Inflammatory macrophage (primary cell): ENCODE measurements at regions not wholly inside any gene's neighbourhood (a gene's known extent, or its start where the extent isn't known, plus 50 kb on each side); places are given as distances from the start of the nearest gene placed in this dataset.

Experiments
- DNase-seq, 2 donors: peaks; one replicate each; pipeline ENCODE4 v3.0.0-alpha.2; 2020 to 2022

DNA sequence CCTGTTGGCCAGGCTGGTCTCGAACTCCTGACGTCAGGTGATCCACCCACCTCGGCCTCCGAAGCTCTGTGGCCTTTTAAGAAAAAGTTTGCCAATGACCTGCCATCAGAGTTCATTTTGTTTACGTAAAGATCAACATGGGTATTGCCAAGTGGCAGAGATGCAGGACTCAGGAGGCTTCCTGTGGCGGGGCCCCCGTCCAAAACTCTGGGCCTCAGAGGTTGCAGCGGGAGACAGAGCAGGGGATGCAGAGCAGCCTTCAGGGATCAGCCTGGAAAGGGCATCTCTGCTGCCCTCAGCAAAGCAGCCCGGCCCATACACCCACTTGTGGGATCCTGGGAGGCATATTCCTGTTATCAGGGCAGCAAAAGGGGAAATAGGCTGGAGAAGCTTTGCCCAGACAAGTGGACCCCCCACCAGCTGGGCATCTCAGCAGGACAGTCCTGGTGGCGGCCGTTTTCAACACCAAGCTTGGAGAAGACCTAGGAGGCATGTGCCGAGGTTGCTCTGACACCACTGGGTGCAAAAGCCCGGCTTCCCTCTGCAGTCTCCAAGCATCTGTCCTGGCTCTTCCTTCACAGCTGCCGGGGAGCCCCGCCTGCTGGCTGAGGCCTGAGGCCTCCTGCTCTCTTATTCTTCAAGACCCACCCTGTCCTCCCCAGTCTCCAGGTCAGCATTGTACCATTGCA, 1152.4 kb downstream of the BRD1 start:
- DNase-seq: no peak

GRCh38 chr22:48673806-48674500, 1153.7 kb downstream of the BRD1 start:
- DNase-seq: no peak

- DNase-seq: no peak
Observed at GRCh38 chr22:48672387-48672786, 1155.3 kb downstream of the BRD1 start.

- no peak for DNase-seq
Observed at GRCh38 chr22:48670731-48671130, 1156.9 kb downstream of the BRD1 start.

DNA sequence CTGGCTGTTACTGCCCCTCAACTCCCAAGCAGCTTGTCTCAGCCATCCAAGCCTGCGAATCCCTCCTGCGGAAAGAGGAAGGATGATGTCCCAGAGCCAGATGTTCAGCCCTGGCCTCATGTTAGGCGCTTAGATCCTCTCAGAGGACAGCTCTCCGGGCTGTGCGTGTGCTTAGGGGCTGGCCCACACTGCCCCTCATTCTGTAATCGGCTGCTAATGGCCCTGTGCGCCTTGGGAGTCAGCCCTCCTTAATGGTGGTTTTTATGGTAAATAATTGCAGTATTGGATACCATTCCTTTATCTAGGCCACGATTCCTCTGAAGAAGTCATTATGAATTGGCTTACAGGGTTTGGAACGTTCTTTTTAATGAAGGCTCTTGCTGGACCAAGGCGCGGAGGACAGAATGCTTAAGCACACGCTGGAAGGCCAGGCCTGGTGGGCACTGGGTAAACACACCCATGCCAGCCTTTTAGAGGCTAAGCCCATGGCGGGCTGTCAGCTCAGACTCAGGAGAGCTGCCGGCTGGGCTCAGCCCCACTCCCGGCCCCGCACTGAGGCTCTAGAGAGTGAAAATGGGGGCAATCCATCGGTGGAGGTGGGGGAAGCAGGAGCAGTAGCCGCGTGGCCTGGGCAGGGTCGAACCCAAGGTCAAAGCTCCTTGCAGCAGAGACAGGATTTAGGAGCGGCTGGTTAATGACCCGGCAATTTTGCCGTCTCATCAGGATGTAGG, 1157.5 kb downstream of the BRD1 start:
- DNase-seq: no peak

GRCh38 chr22:48669226-48669625, 1158.4 kb downstream of the BRD1 start:
- DNase-seq: no peak

DNA sequence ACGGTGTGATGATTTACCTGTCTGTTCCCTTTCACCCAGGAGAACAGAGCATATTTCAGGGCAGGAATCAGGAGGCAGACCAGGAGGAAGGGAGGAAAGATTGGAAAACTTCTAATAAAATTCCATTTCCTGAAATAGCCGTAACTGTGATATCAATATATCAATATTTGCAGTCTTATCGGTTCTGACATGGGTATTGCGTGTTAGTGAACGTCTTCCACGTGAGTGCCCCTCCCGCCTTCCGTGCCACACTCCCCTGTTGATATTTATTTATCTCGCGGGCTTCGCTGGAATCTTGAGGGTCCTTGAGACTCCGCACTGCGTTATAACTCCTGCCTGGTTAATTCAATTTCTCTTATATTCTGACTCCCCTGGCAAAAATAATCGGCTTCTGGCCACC, 1160.4 kb downstream of the BRD1 start:
- no peak for DNase-seq

DNA sequence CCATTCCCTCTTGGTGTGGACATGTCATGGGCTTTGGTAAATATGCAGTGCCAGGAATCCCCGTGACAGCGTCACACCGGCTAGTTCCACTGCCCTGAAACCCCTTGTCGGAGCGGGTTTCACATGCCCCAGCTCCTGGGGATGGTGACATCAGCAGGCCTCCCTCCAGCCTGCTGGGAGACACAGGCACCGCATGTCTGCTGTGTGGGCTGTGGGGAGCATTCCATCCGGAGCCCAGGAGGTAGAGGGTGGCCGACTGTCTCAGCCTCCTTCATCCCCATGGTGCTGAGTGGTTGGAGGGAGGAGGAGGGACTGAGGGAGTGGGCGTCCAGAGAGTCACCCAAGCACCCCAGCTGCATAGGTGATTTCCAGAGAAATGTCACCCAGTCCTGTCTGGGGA, 1161.1 kb downstream of the BRD1 start:
- DNase-seq: no peak

DNA sequence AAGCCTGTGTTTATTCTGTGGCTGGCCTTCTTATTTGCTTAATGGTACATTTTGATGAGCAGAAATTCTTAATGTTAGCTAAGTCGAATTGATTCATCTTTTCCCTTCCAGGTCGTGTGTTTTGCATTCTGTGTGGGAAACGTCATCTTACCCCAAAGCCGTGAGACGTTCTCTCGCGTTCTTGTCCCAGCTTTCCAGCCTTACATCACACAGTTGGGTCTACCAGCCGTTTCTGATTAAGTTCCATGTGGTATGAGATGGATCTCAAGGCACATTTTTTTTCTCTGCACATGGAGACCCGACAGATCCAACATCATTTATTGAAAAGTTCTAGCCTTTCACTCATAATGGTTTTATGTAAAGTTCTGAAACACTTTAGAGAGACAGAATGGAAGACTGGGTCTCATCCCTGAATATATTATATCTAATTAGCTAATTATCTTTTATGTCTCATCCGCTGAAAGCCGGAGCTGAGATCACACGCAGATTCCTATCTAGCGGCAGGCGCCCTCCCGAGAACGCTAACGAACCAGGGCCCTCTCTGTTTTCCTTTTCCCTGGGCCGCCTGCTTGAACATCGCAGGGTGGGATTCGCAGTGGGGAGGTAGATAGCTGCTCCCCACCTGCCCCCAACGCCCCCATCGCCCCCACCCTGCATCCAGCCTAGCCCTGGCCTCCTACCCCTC, 1162.2 kb downstream of the BRD1 start:
- DNase-seq: no peak

DNA sequence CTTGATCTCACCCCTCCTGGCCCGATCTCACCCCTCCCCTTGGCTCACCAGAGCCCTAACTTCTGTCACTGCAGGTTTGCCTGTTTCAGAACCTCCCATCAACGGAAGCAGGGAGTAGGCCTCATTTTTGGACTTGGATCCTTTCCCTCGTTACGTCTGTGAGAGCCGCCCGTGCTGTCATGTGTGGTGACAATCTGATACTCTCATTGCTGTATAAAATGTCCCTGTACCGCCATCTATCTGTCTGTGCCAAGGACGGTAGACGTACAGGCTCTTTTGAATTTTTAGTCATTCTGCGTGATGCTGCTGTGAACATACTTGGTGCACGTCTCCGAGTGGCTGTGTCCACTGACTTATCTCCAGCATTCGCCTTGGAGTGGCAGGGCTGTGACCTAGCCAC, 1163.1 kb downstream of the BRD1 start:
- DNase-seq: no peak

GRCh38 chr22:48663297-48663696, 1164.4 kb downstream of the BRD1 start:
- DNase-seq: peak; percentile 7 to 13

DNA sequence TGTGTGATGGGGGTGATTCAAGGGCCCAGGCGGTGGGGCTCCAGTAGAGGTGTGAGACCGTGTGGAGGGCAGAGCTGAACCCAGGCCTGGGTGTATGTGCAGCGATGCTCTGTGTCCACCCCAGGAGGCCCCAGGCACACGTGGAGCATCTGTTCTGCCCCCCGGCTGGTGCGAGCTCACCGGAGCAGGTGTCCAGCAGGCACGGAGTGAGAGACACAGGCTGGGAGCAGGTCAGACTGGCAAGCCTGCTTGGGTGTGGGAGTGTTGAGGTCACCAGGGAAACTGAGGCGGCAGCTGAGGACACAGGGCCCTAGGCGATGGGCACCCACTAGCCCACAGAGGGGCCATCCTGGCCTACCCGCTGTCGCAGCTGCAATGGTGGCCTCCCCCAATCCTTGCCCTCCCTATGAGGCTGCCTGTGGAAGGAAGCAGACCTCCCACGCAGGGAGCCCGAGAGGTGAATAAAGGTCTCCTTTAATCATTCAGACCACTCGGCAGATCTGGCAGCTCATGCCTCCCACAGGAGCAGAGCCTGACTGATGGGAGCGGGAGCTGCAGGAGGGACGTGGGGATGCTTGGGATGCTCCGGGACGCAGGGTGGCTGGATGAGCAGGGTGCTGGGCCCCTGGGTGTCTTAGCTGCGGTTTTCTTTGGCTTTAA, 1165.1 kb downstream of the BRD1 start:
- DNase-seq: no peak

GRCh38 chr22:48661984-48662383, 1165.7 kb downstream of the BRD1 start:
- no peak for DNase-seq

DNA sequence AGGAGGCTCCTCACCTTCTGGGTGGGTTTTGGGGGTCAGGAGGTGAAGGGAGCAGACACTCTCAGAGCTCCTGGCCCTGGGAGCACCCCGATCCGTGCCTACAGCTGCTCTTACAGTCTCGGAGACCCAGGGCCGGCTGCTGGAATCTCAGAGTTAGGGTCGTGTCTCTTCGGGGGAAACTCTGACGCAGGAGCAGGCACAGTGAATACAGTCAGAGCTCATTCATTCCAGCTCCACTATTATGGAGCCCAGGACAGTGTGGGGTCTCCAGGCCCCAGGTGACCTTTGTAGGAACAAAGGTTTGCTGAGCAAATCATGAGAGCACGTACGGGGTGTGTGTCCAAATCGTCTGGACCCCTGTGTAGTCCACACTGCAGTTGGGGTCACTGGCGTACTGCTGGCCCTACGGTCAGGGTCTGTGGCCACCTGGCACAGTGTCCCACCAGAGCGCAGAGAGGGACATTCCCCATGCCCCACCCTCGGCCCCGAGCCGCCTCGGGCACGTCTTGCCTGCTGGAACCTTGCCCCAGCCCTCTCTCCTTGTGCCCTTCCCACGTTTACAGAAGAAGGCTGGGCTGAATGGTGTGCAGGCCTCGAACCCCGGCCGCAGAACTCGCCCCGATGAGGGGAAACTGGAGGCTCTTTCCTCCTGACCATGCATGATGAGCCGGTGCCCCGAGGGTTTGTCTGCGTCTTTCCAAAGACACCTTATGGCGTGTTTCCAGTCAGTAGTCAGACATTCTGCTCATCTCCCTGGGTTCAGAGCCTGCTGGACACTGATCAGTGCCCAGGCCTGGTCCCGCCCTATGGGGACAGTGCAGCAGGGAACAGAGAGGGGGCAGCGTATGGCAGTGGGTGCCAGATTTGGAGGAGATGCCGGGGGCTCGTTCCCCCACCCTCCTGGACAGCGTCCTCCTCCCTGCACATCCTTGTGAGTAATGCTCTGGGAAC, 1166.6 kb downstream of the BRD1 start:
- DNase-seq: no peak

GRCh38 chr22:48660104-48660789, 1167.4 kb downstream of the BRD1 start:
- no peak for DNase-seq

DNA sequence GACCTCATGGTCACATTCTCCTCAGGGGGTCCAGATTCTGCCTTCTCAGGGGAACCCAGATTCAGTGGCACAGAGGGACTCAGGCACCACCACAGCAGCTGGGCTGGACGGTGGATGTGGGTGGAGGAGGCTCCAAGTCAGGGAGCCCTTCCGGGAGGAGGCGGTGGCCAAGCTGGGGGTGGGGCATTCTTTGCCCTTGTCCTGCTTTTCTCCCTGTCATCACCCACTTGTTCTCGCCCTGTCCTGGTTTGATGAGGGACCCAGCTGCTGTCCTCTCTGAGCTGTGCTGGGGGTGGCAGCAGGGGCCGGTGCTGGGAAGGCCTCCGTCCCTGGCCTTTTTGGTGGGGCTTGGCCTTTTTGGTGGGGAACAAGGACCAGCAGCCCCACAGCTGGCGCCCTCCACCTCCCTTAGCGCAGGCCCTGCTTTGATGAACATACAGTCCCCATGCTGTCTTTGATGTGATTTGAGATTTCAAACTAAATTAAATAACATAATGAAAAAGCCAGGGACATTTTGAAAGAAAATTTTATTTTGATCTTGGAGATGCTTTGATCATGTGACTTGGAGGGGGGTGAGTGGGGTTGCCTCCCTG, 1168.2 kb downstream of the BRD1 start:
- DNase-seq: no peak

DNA sequence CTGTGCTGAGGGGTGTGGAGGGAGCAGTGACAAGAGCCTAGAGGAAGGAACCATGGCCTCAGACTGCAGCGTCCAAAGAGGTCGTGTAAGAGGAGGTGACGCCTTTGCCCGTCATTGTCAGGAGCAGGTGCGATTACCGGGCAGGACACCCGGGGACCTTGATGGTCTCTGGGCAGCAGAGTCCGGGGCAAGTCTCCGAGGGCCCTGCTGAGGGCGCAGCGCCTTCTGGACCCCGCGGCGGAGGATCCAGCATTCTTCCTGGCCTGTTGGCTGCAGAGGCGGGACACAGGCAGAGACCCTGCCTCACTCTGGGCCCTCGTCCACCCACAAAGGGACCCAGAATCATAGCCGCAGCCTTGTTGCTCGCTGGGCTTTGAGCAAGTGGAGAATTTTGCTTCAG, 1168.8 kb downstream of the BRD1 start:
- no peak for DNase-seq

DNA sequence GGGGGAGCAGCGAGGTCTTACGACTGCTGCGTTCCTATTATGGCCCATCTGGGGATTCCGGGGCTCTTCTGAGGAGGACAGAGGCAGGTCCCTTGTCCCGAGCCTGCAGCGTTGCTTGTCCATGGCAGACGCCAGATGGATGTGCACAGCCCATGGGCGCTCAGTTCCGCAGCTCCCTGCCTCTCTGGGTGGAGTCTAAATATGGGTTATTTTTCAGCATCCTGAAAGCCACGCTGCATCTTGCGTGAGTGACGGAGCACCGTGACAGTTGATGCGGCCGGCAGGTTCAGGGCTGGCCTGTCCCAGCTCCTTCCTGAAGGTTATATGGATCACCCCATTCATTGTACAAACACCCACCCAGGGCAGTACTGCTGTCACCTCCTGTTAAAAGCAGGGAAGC, 1169.4 kb downstream of the BRD1 start:
- DNase-seq: no peak

GRCh38 chr22:48654492-48654891, 1173.2 kb downstream of the BRD1 start:
- DNase-seq: no peak

GRCh38 chr22:48653929-48654328, 1173.7 kb downstream of the BRD1 start:
- DNase-seq: no peak

- DNase-seq: no peak
Observed at GRCh38 chr22:48653306-48653705, 1174.4 kb downstream of the BRD1 start.
